Stimulated activated naive CD4-positive, alpha-beta T cell treated with Interleukin-2 at 50 U/mL for 16 hours (primary cell): ENCODE measurements at regions not wholly inside any gene's neighbourhood (a gene's known extent, or its start where the extent isn't known, plus 50 kb on each side); places are given as distances from the start of the nearest gene placed in this dataset.
"Not testable (repeated sequence)": the region's sequence is repeated elsewhere in the genome, so short reads cannot be mapped to it uniquely, and the experiment has no call there.

Source experiments
- DNase-seq: peaks from one replicate; lab custom pipeline; 2025; lab: John Stamatoyannopoulos, UW

DNA sequence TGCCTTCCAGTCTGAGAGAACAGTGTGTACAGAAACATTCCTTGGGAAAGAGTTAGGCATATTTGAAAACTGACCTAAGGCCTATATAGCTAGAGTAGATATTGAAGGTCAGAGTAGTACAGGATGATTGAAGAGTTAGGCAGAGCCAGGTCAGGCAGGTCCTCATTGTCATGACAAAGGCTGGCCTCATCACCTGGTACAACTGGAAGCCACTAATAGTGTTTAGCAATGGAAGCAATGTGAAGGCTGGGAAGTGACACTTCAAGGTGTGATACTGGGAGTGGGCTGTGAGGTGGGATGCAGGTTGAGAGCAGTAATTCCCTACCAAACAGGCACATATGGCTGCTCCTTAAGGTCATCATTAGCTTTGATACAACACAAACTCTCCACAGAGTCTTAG is 123.6 kb upstream of the CCNH start:
- DNase-seq: no peak

DNA sequence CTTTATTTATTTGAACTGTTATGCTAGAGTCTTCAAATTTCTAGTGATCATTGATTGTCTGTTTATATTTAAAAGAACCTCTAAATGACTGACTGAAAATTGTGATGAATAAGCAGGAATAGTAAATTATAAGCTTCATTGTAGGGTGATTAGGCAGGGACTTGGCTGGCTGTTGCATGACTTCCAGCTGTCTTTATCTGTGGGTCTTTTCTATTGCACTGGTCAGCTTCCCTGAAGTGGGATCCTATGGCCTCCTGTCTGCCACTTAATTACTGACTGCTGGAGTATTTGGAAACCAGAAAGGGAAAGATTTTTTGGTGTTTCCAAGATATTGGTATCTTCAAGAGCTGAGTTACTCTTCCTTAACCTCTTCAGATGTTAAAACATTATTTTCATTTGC is 123.0 kb upstream of the CCNH start:
- DNase-seq: no peak

DNA sequence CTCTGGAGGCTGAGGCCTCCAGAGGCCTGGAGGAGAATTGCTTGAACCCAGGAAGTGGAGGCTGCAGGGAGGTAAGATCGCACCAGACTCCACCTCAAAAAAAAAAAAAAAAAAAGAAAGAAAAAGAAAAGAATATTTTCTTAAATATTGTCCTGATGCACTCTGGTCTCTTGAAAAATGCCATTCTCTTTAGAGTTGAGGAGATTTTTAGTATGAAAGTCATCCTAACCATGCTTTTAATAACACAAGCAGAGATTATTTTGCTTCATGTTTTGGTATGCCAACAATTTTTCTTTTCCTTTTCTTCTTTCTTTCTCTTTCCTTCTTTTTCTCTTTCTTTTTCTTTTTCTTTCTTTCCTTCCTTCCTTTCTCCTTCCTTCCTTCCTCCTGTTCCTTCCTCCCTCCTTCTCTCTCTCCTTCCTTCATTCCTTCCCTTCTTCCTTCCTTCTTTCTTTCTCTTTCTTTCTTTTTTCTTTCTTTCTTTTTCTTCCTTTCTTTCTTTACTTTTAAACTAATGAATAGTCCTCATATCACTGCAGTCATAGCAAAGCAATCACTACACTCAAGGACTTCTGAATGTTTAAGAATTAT is 116.9 kb upstream of the CCNH start:
- no peak for DNase-seq

DNA sequence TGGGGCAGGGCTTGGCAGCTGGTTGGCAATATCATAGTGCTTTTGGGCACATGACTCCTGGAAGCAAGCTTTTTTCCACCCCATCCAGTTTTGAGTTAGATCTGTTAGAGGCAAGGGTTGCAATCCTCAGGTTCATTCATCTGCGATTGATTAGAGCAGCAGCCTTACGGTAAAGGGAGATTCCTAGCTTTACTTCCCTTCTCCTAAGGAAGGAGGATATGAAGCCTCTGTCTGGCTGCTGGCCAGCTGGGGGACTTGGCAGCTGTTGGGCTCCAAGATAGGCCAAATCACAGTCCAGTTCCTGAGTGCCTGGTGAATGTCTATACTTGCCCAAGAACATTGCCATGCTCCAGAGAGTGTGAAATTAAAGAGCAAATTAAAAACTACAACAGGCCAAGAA is 113.4 kb upstream of the CCNH start:
- DNase-seq: no peak

DNA sequence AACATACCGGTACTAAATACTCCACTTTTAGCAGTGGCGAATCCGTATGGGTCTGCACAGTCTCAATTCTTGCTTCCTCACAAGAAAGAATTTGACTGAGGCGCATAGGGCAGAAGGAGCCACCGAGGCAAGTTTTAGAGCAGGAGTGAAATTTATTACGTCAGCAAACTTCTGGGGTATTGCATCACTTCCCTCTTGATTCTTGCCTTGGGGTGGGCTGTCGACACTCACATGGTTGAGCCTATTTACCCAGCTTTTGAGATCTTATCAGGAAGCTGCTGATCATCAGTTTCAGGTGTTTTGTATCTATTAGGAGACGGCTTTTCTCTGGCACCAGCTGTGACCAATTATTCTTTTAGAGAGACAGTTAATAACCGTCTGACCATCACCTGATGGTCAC is 111.5 kb upstream of the CCNH start:
- DNase-seq: no peak

DNA sequence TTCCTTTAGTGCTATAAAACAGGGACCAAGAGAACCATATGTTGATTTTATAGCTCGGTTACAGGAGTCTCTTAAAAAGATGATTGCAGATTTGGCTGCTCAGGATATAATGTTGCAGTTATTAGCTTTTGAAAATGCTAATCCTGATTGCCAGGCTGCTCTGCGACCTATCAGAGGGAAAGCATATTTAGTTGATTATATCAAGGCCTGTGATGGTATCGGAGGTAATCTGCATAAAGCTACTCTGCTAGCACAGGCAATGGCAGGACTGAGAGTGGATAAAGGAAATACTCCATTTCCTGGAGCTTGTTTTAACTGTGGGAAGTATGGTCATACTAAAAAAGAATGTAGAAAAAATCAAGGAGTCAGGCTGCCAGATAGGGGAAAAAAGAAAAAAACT is 99.0 kb upstream of the CCNH start:
- DNase-seq: not testable (repeated sequence)

DNA sequence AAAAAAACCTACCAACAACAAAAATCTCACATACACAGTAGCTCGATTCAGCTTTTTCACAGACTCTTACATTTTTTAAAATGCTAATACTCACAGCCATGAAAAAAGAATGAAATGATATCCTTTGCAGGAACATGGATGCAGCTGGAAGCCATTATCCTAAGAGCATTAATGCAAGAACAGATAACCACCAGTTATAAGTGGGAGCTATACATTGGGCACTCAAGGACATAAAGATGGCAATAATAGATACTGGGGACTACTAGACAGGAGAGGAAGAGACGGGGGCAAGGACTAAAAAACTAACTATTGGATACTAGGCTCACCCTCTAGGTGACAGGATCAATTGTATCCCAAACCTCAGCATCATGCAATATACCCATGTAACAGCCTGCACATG is 90.3 kb upstream of the CCNH start:
- DNase-seq: no peak

DNA sequence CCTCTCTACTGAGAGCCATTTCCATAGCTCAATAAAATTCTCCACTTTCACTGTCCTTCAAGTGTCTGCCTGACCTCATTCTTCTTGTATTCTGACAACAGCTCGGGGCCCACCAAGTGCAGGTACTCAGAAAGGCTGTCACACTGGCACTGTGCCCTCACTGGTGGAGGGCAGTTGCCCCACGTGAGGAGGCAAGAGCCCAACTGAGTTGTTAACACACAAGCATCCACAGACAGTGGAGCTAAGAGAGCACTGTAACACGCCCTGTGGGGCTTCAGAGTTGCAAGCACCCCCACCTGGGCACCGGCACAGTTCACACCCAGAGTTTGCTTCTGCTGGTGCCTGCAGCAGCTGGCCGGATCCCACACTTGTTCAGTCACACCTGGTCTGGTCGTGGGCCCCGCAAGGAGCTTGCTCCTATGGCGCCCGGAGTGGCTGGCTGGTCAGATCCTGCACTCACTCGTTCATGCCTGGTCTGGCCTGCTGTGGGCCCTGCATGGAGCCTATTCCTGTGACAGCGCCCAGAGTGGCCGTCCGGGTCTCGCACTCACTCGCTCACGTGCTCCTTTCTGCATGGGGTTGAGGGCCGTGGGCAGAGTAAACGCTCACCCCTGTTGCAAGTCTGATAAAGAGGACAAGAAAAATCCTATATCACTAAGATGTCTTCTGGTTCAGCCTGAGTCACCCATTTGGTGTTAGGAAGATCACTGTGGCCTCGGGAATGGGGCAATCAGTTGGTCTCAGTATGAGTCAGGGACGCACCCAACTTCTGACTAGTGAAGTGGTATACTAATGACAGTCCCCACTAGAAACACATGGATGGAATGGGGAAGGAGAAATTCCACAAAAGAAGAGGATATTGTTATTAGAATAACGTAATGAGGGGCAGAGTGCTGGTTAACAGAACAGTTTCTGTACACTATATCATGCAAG is 87.0 kb upstream of the CCNH start:
- no peak for DNase-seq
